ENCODE measurements at regions not wholly inside any gene's neighbourhood (a gene's known extent, or its start where the extent isn't known, plus 50 kb on each side); places are given as distances from the start of the nearest gene placed in this dataset.

- Histone ChIP-seq H3K4me3 (ENCODE audit: low read depth in 1 of 2, low read length in 1 of 2) (no peak overlapping the region), H3K27me3 (no peaks in the 10 kb centered on the region), H3K9me3 (no peaks in the 10 kb centered on the region), H3K36me3 (no peaks in the 10 kb centered on the region), H3K4me1 (ENCODE audit: control insufficient read depth in 1 of 2, insufficient read depth in 1 of 2, low read depth in 1 of 2, low read length in 1 of 2) (no peaks in the 10 kb centered on the region), H3K27ac (no peak overlapping the region)
- TF ChIP-seq CTCF (IDR thresholded peaks at IDR 0.05) = no peak
These were observed 218.0 kb upstream of the ADRA1B start for GRCh38 chr5:159698322-159698721.

GRCh38 chr5:159700016-159700415 is 216.3 kb upstream of the ADRA1B start:
- H3K9me3 ChIP-seq = no peaks in the 10 kb centered on the region
- TF ChIP-seq CTCF (IDR thresholded peaks at IDR 0.05) = no peak
- no peaks in the 10 kb centered on the region for H3K36me3 ChIP-seq
- H3K27ac ChIP-seq = no peak overlapping the region
- H3K4me3 ChIP-seq (ENCODE audit: low read depth in 1 of 2, low read length in 1 of 2) = no peak overlapping the region
- H3K27me3 ChIP-seq = no peaks in the 10 kb centered on the region
- no peaks in the 10 kb centered on the region for H3K4me1 ChIP-seq (ENCODE audit: control insufficient read depth in 1 of 2, insufficient read depth in 1 of 2, low read depth in 1 of 2, low read length in 1 of 2)

GRCh38 chr5:159702301-159702700 is 214.0 kb upstream of the ADRA1B start:
- TF ChIP-seq CTCF (IDR thresholded peaks at IDR 0.05) = no peak
- H3K9me3 ChIP-seq = no peaks in the 10 kb centered on the region

GRCh38 chr5:159702826-159703225 is 213.5 kb upstream of the ADRA1B start:
- Histone ChIP-seq H3K4me1 (ENCODE audit: control insufficient read depth in 1 of 2, insufficient read depth in 1 of 2, low read depth in 1 of 2, low read length in 1 of 2) (no peaks in the 10 kb centered on the region), H3K36me3 (no peaks in the 10 kb centered on the region), H3K4me3 (ENCODE audit: low read depth in 1 of 2, low read length in 1 of 2) (no peak overlapping the region), H3K27me3 (no peaks in the 10 kb centered on the region), H3K27ac (no peak overlapping the region), H3K9me3 (no peaks in the 10 kb centered on the region)
- no peak for TF ChIP-seq CTCF (IDR thresholded peaks at IDR 0.05)

More at GRCh38 chr5:159702301-159702700, 214.0 kb upstream of the ADRA1B start:
- Histone ChIP-seq H3K27me3 (no peaks in the 10 kb centered on the region), H3K27ac (no peak overlapping the region), H3K4me1 (ENCODE audit: control insufficient read depth in 1 of 2, insufficient read depth in 1 of 2, low read depth in 1 of 2, low read length in 1 of 2) (no peaks in the 10 kb centered on the region), H3K36me3 (no peaks in the 10 kb centered on the region), H3K4me3 (ENCODE audit: low read depth in 1 of 2, low read length in 1 of 2) (no peak overlapping the region)

GRCh38 chr5:159704160-159704559 is 212.1 kb upstream of the ADRA1B start:
- no peaks in the 10 kb centered on the region for H3K4me1 ChIP-seq (ENCODE audit: control insufficient read depth in 1 of 2, insufficient read depth in 1 of 2, low read depth in 1 of 2, low read length in 1 of 2)
- no peaks in the 10 kb centered on the region for H3K36me3 ChIP-seq
- H3K9me3 ChIP-seq = no peaks in the 10 kb centered on the region
- TF ChIP-seq CTCF (IDR thresholded peaks at IDR 0.05) = no peak
- H3K4me3 ChIP-seq (ENCODE audit: low read depth in 1 of 2, low read length in 1 of 2) = no peak overlapping the region
- H3K27ac ChIP-seq = no peak overlapping the region
- no peaks in the 10 kb centered on the region for H3K27me3 ChIP-seq

- Histone ChIP-seq H3K9me3 (no peaks in the 10 kb centered on the region), H3K4me3 (ENCODE audit: low read depth in 1 of 2, low read length in 1 of 2) (no peak overlapping the region)
- no peak for TF ChIP-seq CTCF (IDR thresholded peaks at IDR 0.05)
These were observed 210.3 kb upstream of the ADRA1B start for GRCh38 chr5:159705948-159706347.

More at GRCh38 chr5:159705948-159706347, 210.3 kb upstream of the ADRA1B start:
- Histone ChIP-seq H3K27me3 (no peaks in the 10 kb centered on the region), H3K4me1 (ENCODE audit: control insufficient read depth in 1 of 2, insufficient read depth in 1 of 2, low read depth in 1 of 2, low read length in 1 of 2) (no peaks in the 10 kb centered on the region), H3K27ac (no peak overlapping the region), H3K36me3 (no peaks in the 10 kb centered on the region)
